ENCODE measurements at regions not wholly inside any gene's neighbourhood (a gene's known extent, or its start where the extent isn't known, plus 50 kb on each side); places are given as distances from the start of the nearest gene placed in this dataset.

GRCh38 chr6:167576828-167577503 is 249.7 kb upstream of the AFDN start:
- DNase-seq, result no peak
- H3K4me1 Mint-ChIP-seq (ENCODE audit: low read depth, unreplicated experiment), result peaks cover 29% of the 10 kb centered on the region
- H3K9me3 Mint-ChIP-seq (ENCODE audit: unreplicated experiment), result peaks cover 15% of the 10 kb centered on the region
- peak overlapping the region; percentile 6 for H3K4me3 Mint-ChIP-seq (ENCODE audit: unreplicated experiment)
- no peaks in the 10 kb centered on the region for H3K36me3 Mint-ChIP-seq (ENCODE audit: unreplicated experiment)
- peaks cover 15% of the 10 kb centered on the region for H3K27me3 Mint-ChIP-seq (ENCODE audit: unreplicated experiment)
- TF ChIP-seq, protein P1, sequence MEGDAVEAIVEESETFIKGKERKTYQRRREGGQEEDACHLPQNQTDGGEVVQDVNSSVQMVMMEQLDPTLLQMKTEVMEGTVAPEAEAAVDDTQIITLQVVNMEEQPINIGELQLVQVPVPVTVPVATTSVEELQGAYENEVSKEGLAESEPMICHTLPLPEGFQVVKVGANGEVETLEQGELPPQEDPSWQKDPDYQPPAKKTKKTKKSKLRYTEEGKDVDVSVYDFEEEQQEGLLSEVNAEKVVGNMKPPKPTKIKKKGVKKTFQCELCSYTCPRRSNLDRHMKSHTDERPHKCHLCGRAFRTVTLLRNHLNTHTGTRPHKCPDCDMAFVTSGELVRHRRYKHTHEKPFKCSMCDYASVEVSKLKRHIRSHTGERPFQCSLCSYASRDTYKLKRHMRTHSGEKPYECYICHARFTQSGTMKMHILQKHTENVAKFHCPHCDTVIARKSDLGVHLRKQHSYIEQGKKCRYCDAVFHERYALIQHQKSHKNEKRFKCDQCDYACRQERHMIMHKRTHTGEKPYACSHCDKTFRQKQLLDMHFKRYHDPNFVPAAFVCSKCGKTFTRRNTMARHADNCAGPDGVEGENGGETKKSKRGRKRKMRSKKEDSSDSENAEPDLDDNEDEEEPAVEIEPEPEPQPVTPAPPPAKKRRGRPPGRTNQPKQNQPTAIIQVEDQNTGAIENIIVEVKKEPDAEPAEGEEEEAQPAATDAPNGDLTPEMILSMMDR (IDR thresholded peaks at IDR 0.05; ENCODE audit: partially characterized antibody, unreplicated experiment), result no peak
- H3K27ac Mint-ChIP-seq (ENCODE audit: unreplicated experiment), result peak overlapping the region; percentile 22

DNA sequence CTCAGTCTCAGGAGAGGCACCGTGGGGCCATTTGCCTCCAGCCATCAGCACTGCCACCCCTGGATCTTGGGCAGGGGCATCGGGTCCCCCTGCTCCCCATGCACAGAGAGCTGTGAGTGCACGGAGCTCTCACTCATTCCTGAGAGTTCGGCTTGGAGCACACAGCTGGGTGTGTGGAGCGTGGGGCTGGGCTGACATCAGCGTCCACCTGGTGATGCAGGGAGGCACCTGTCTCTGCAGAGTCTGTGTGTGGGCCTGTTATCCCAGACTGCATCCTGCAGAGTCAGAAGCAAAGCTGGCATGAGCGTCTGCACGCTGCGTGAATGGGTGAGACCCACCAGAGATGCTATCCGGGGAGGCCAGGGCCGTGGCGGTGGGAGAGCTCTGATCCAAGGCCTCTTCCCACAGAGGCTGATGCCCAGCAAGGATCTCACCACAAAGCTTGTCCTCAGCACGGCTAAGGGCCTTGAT is 248.8 kb upstream of the AFDN start:
- H3K27ac Mint-ChIP-seq (ENCODE audit: unreplicated experiment), result no peak overlapping the region
- H3K4me1 Mint-ChIP-seq (ENCODE audit: low read depth, unreplicated experiment), result peaks cover 25% of the 10 kb centered on the region
- peaks cover 2% of the 10 kb centered on the region for H3K36me3 Mint-ChIP-seq (ENCODE audit: unreplicated experiment)
- no peak overlapping the region for H3K4me3 Mint-ChIP-seq (ENCODE audit: unreplicated experiment)
- no peak for DNase-seq
- H3K27me3 Mint-ChIP-seq (ENCODE audit: unreplicated experiment), result peaks cover 15% of the 10 kb centered on the region
- TF ChIP-seq, protein P1 (IDR thresholded peaks at IDR 0.05; ENCODE audit: partially characterized antibody, unreplicated experiment), result no peak
- peaks cover 16% of the 10 kb centered on the region for H3K9me3 Mint-ChIP-seq (ENCODE audit: unreplicated experiment)

DNA sequence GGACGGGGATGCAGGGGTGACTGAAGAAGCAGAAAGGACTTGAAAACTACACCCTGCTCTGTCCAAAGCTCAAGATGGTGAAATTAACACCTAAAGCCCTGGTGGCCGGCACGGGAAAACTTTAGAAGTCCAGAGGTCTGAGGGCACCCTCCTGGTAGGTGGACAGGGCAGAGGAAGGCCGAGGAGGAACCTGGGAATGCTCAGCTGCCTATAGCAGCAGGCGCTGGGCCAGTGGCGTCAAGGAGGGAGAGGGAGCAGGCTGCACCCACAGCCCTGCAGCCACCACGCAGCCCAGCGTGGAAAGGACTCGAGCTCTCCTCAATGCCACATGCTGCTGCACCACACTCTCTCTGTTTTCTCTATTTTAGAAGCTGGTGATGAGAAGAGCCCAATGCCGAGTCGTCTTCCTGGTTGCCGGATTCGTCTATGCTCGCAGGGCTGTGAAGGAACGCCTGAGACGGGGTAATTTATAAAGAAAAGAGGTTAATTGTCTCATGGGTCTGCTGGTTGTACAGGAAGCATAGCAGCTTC is 248.3 kb upstream of the AFDN start:
- peaks cover 15% of the 10 kb centered on the region for H3K27me3 Mint-ChIP-seq (ENCODE audit: unreplicated experiment)
- TF ChIP-seq, protein P1 (IDR thresholded peaks at IDR 0.05; ENCODE audit: partially characterized antibody, unreplicated experiment), result no peak
- no peak overlapping the region for H3K27ac Mint-ChIP-seq (ENCODE audit: unreplicated experiment)
- H3K36me3 Mint-ChIP-seq (ENCODE audit: unreplicated experiment), result peaks cover 6% of the 10 kb centered on the region
- no peak overlapping the region for H3K4me3 Mint-ChIP-seq (ENCODE audit: unreplicated experiment)
- no peak for DNase-seq
- H3K9me3 Mint-ChIP-seq (ENCODE audit: unreplicated experiment), result peaks cover 18% of the 10 kb centered on the region
- H3K4me1 Mint-ChIP-seq (ENCODE audit: low read depth, unreplicated experiment), result peaks cover 24% of the 10 kb centered on the region

DNA sequence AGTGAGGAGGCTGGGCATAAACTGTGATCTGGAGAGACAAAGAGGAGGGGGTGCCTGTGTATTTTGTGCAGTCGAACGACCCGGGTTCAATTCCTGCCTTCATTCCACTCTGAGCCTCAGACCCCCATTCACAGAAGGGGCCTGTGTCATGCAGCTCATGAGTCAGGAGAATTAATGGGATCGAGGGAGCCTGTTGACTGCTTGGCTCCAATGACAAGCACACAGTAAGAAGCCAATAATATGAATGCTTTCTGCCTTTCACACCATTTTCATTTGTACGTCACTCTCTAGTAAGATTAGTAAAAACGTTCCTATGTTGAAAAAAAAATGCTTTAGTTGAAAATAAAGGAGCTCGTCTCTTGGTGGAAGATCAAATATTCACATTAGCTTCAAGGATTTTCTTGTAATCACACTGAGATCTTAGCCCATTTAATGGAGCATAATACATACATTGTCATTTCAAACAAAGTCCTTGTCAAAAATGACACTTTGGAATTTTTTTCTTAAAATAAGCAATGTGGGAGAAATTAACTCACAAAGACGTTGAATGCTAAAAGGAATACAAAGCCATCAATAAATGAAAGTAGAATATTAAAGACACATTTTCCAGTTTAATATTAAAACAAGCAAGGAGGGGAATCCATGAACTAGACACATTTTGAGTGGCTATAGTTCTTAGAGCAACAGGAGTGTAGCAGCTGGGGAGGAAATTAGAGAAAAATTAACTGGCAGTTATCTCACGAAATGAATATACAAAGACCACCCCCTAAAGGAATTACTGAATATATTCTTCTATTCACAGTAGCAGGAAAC is 246.7 kb upstream of the AFDN start:
- peaks cover 17% of the 10 kb centered on the region for H3K4me1 Mint-ChIP-seq (ENCODE audit: low read depth, unreplicated experiment)
- TF ChIP-seq, protein P1 (IDR thresholded peaks at IDR 0.05; ENCODE audit: partially characterized antibody, unreplicated experiment), result no peak
- H3K27ac Mint-ChIP-seq (ENCODE audit: unreplicated experiment), result no peak overlapping the region
- peaks cover 15% of the 10 kb centered on the region for H3K9me3 Mint-ChIP-seq (ENCODE audit: unreplicated experiment)
- no peak overlapping the region for H3K4me3 Mint-ChIP-seq (ENCODE audit: unreplicated experiment)
- peaks cover 8% of the 10 kb centered on the region for H3K36me3 Mint-ChIP-seq (ENCODE audit: unreplicated experiment)
- no peak for DNase-seq
- peaks cover 15% of the 10 kb centered on the region for H3K27me3 Mint-ChIP-seq (ENCODE audit: unreplicated experiment)

- no peak for DNase-seq
- H3K27ac Mint-ChIP-seq (ENCODE audit: unreplicated experiment), result no peak overlapping the region
- H3K9me3 Mint-ChIP-seq (ENCODE audit: unreplicated experiment), result peaks cover 14% of the 10 kb centered on the region
- H3K27me3 Mint-ChIP-seq (ENCODE audit: unreplicated experiment), result peaks cover 15% of the 10 kb centered on the region
- TF ChIP-seq, protein P1 (IDR thresholded peaks at IDR 0.05; ENCODE audit: partially characterized antibody, unreplicated experiment), result no peak
- peaks cover 13% of the 10 kb centered on the region for H3K36me3 Mint-ChIP-seq (ENCODE audit: unreplicated experiment)
- peaks cover 15% of the 10 kb centered on the region for H3K4me1 Mint-ChIP-seq (ENCODE audit: low read depth, unreplicated experiment)
- H3K4me3 Mint-ChIP-seq (ENCODE audit: unreplicated experiment), result no peak overlapping the region
Observed at GRCh38 chr6:167580619-167580911, 246.1 kb upstream of the AFDN start.

All from glutamatergic neuron (in vitro differentiated cells).